NCI-H1417 treated with DMSO at 0.1 percent for 48 hours (cell line): ENCODE measurements at regions not wholly inside any gene's neighbourhood (a gene's known extent, or its start where the extent isn't known, plus 50 kb on each side); places are given as distances from the start of the nearest gene placed in this dataset.
"Not testable (repeated sequence)": the region's sequence is repeated elsewhere in the genome, so short reads cannot be mapped to it uniquely, and the experiment has no call there.

Experiments used
- DNase-seq: peaks from one replicate; lab custom pipeline; 2025; lab: John Stamatoyannopoulos, UW

DNA sequence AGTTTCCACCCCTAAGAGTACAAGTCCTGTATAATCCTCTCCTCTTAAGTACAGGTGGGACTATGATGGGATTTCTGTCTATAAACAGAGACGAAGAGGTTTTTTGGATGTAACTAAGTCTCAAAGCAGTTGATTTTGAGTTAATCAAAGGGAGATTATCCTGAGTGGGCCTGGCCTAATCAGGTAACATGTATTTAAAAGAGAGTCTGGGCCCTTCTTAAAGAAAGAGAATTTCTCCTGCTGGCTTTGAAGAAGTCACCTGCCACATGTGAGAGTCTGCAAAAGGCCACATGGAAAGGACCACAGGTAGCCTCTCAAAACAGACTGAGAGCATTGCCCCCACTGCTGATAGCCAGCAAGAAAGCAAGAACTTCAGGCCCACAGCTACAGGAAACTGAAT lies 142.3 kb downstream of the IRX5 start:
- DNase-seq: no peak

GRCh38 chr16:55073830-55074229 lies 143.2 kb downstream of the IRX5 start:
- DNase-seq: no peak

GRCh38 chr16:55075208-55075607 lies 144.5 kb downstream of the IRX5 start:
- not testable (repeated sequence) for DNase-seq

DNA sequence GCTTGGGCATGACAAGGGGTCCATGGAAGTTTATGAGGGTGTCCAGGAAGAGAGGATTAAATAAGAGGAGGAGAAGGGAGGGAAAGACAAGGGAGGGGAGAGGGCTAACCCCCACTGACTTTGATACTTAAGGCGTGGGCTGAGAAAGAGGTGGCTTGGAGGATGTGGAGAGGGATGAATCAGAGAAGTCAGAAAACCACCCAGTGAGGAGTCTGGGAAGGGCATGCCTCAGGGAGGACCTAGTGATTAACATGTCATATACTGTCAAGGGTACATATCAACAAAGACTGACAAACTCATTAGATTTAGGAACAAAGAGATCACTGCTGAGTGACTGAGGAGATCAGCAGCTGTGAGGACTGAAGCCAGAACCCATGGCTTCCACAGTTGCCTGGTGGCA lies 145.4 kb downstream of the IRX5 start:
- DNase-seq: no peak

GRCh38 chr16:55077266-55077665 lies 146.6 kb downstream of the IRX5 start:
- no peak for DNase-seq

DNA sequence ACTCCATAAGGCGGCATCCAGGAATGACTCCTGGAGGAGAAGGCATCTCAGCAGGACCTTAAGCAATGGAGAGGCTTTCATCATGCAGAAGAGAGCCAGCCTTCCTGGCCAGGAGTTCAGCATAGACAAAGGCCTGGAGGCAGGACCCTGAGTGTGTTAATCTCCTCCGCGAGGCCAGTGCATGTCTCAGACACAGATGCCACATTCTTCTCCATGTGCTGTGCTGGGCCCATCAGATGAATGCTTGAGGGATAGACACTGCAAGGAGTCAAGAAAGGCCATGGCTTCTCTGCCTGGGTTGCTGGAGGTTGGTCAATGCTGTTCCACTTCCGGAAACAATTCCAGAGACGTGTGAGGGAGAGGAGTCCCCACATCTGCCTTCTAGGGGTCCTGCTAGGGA lies 147.5 kb downstream of the IRX5 start:
- no peak for DNase-seq

DNA sequence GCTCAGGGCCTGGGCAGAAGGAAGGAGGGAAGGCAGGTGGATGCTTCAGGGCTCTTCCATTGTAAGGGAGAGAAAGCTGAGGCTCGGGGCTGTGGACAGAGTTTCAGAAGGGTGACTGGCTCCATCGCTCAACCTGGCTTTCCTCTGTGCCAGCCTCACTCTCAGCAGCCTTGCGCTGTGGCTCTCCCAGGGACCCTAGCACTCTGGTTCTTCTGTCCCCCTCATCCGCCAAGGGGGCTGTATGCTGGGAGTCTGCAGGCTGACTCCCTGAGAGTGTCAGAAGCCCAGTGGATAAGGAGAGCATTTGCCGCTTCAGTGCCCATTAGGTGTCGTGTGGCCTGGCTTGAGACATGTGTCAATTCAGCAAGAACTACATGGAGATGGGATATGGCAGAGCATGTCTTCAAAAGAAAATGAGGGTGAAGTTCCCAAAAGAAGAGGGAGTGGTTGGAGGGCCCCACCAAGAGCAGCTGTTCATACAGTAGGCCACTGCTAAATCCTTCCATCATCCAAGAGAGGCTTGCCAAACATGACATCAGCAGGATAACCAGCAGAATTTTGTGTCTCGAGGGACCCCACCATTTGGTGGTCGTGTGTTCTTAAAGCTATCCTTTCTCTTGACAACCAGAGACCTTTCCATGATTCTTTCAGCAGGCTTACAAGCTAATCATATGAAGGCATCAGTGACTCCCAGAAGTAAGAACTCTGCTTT lies 148.2 kb downstream of the IRX5 start:
- DNase-seq: no peak

DNA sequence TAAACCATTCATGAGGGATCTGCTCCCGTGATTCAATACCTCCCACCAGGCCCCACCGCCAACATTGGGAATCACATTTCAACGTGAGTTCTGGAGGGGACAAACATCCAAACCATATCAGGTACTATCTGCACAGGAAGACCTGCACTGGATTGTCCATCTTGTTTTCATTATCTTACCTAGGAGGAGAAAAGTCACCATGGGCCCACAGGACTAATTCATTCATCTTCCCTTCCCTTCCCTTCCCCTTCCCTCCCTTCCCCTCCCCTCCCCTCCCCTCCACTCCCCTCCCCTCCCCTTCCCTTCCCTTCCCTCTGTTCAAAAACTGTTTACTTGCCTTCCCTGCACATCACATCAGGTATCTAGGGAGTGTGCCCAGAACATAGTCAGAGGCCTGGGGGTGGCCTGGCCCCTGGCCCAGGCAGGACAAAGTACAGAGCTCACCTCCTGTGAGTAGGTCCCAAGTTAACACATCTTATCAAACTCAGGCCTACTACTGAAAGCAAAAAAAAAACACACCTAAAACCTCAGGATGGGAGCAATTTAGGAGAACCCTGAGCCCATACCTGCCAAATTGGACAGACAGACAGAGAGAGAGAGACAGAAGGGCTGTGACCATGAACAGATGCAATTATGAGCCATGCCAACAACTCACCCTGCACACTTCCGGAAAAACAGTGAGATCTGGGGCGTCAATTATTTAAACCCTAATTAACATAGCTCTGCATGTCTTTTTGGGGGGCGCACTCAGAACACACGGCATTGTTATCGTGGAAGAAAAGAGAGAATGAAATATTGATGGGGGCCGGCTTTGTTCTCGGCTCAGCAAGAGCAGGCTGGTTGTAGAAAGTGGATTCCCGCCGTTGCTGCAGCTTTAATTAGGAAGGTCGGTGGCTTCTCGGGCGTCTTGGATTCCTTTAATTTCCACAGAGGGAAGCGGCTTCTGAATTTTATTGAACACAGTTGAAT lies 151.2 kb downstream of the IRX5 start:
- no peak for DNase-seq

DNA sequence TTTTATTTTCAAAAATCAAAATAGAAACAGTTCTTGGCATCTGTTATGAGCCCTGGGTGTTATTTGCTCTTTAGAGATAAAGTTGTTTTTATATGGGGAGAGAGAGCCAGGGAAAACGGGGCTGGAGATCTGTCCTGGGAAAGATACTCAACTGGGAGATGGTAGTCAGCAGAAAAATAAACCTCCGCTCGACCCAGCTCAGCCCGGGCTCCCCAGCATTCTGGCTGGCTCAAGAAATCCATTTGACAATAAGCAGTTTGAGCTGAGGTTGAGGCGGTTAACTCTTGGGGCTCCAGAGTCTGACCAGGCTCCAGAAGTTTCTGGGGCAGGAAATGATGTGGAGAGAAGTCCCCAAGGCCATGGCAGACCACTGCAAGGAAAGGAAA lies 151.9 kb downstream of the IRX5 start:
- no peak for DNase-seq

DNA sequence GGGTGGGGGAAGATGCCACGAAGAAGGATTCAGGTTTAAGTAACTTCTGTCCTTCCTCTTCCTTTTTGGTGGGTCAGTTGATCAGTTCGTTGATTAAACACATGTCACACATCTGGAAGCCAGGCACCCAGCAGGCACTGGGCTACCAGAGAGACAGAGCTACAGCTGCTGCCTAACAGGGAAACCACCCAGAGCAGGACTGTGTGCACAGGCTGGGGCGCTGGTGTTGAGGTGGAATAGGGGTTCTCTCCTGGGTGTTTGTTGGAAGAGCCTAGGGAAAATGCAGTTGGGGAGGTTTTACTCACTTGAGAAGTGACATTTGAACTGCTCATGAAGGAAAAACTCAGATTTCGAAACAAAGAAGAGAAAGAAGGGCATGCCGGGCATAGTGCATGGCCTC lies 152.4 kb downstream of the IRX5 start:
- no peak for DNase-seq

- DNase-seq: no peak
Measured at GRCh38 chr16:55088098-55088497, 157.4 kb downstream of the IRX5 start.

DNA sequence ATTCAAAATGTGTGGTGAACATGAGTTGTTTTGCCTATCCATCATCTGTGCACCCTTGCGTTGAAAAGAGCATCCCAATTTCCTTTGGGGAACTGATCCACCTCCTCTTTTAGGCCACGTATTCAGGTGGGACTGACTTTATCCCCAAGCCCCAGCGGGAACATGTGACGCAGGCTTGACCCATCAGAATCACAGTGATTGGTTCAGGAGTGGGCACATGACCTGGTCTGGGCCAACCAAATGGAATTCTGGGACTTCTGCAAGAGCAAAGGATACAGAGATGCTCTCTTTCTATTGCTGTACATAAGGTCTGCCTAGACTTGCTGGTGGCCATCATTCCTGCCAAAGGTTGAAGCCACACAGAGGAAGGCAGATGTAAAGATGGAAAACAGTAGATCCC lies 158.9 kb downstream of the IRX5 start:
- DNase-seq: no peak

DNA sequence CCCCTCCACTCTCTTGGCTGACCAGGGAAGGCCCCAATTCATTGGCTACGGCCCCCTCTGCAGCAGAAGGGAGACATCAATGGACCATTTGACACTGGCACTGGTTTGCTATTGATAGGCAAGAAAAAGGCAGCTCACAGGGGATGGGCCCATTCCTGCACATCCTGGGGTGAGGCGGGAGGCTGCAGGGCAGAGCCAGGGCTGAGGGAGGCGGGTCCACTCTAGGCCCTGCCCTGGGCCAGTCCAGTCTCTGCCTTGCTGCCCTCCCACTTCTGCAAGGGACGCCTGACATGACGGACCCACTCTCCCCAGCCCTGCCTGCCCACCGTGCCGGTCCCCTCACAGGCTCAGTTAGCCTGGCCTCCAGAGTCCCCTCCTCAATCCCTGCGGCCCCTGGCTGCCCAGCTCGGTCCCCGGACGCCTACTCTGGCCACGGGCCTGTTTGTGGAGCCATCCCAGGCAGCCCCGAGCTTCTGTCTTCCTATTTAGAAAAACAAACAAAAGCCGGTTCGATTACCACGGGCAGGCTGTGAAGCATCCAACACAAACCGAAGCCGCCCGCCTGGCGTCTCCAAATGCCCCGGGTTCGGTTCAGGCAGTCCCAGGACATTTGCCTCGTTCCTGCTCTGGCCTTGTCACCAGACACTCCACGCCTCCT lies 160.7 kb downstream of the IRX5 start:
- no peak for DNase-seq

- no peak for DNase-seq
Measured at GRCh38 chr16:55091871-55092230, 161.2 kb downstream of the IRX5 start.

- no peak for DNase-seq
Measured at GRCh38 chr16:55100100-55100499, 169.4 kb downstream of the IRX5 start.

DNA sequence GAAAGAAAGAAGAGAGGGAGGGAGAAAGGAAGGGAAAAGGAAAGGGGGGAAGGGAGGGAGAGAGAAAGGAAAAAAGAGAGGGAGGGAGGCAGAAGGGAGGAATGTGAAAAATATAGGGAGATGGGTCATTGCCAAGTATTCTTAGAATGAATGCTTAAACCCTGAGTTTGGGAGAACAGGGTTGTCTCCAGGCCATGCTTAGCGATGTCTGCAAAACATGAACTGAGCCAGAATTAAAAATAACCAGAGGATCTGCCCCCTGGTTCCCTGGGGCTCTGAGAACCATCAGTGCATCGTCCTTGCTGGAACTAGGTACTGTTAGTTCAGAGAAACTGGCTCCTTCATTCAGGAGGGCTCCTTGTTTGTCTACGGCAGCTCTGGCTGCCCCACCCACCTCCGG lies 170.4 kb downstream of the IRX5 start:
- DNase-seq: no peak

- DNase-seq: no peak
Measured at GRCh38 chr16:55102077-55102476, 171.4 kb downstream of the IRX5 start.

GRCh38 chr16:55102531-55102930 lies 171.9 kb downstream of the IRX5 start:
- DNase-seq: no peak

GRCh38 chr16:55107851-55108250 lies 177.2 kb downstream of the IRX5 start:
- no peak for DNase-seq

DNA sequence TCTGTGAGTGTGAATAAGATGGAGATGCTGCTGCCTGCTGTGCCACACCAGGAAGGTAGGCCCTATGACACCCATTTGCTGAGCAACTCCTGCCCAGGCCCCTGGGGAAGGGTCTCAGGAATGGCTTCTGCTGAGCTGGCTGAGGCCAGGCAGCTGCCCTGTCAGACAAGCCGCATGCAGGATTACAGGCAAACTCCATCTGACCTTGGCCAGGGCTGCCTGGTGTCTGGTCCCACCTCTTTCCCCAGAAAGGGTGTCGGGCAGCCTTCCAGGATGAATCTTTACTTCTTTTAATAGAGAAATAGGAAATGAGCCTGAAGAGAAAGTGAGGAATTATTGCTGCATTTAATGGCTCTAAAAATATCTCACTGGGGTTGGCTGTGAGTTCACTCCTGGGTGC lies 182.5 kb downstream of the IRX5 start:
- DNase-seq: no peak

DNA sequence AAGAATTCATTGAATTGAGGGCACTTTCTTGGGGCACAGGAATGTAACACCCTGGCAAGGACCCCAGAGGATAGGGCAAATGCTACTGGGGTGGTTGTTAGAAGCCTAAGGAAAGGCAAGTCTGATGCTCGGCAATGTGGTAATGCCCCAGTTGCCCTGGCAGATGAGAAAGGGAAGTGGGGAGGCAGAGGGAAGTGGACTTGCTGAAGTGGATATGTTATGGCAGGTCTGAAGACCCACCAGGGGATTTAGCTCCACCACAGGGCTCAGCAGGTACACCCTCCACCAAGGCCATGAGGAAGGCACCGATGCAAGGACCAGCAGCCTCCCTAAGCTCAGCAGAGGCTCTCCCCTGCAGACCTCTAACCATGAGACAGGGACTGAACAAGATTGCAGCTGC lies 184.8 kb downstream of the IRX5 start:
- no peak for DNase-seq

GRCh38 chr16:55116165-55116920 lies 185.7 kb downstream of the IRX5 start:
- DNase-seq: no peak
